A673 (cell line): ENCODE measurements at regions not wholly inside any gene's neighbourhood (a gene's known extent, or its start where the extent isn't known, plus 50 kb on each side); places are given as distances from the start of the nearest gene placed in this dataset.

Source experiments
- BruUV-seq: library from RNA; stranded (reverse); fragments of 400-500 nt; replicated peaks from 2 replicates; lab custom pipeline; 2021; lab: Mats Ljungman, UMichigan
- CTCF ChIA-PET: fragments of 300-600 bp; sonication (Branson Sonifier 250); formaldehyde crosslinking; loops from one replicate; lab custom pipeline; 2022; ENCODE audit warnings: antibody characterized with exemption; lab: Charles Lee
- POLR2A ChIA-PET: fragments of 300-600 bp; sonication (Branson Sonifier 250); formaldehyde crosslinking; loops from one replicate; lab custom pipeline; 2022; ENCODE audit warnings: antibody characterized with exemption; ENCODE audit not compliant: low non-redundant PET; lab: Charles Lee
- DNase-seq: peaks from one replicate; pipeline ENCODE4 v3.0.0-alpha.2; 2015; ENCODE audit warnings: low spot score
- H3K27ac ChIP-seq: fragments of 200-600 bp; sonication (generic); 2 replicates; pipeline ENCODE4 v1.5.1; 2016; ENCODE audit warnings: mixed run types, low read depth, mild to moderate bottlenecking, mixed read lengths, antibody characterized with exemption, low read length; ENCODE audit not compliant: poor library complexity, severe bottlenecking
- H3K27me3 ChIP-seq: fragments of 200-600 bp; sonication (generic); replicated peaks from 2 replicates; pipeline ENCODE4 v1.6.1; 2017; ENCODE audit warnings: mixed run types, low read depth, mild to moderate bottlenecking, mixed read lengths, antibody characterized with exemption, low read length; ENCODE audit not compliant: insufficient read depth, poor library complexity
- H3K36me3 ChIP-seq: fragments of 200-600 bp; sonication (generic); 2 replicates; pipeline ENCODE4 v1.6.1; 2016; ENCODE audit warnings: mixed run types, mild to moderate bottlenecking, mixed read lengths, antibody characterized with exemption, low read length; ENCODE audit not compliant: insufficient read depth, poor library complexity, severe bottlenecking
- H3K4me1 ChIP-seq: fragments of 200-600 bp; sonication (generic); 2 replicates; pipeline ENCODE4 v1.6.1; 2017; ENCODE audit warnings: mixed run types, mild to moderate bottlenecking, mixed read lengths, antibody characterized with exemption, low read length; ENCODE audit not compliant: insufficient read depth, poor library complexity, severe bottlenecking
- H3K4me3 ChIP-seq: fragments of 200-600 bp; sonication (generic); 2 replicates; pipeline ENCODE4 v1.5.1; 2016; ENCODE audit warnings: low read depth, mixed run types, mild to moderate bottlenecking, mixed read lengths, low read length; ENCODE audit not compliant: poor library complexity, severe bottlenecking
- H3K9me3 ChIP-seq: fragments of 200-600 bp; sonication (generic); 2 replicates; pipeline ENCODE4 v1.6.1; 2016; ENCODE audit warnings: mixed run types, low read depth, mild to moderate bottlenecking, mixed read lengths, antibody characterized with exemption, low read length; ENCODE audit not compliant: poor library complexity, severe bottlenecking
- CTCF ChIP-seq: fragments of 300-800, 200-600 bp; sonication (generic); conservative IDR thresholded peaks from 2 replicates; pipeline ENCODE4 v1.5.1; 2017; ENCODE audit warnings: low read depth, mild to moderate bottlenecking, antibody characterized with exemption, low read length, moderate library complexity, mixed read lengths
- EZH2 ChIP-seq: fragments of 200-600 bp; sonication (generic); IDR thresholded peaks from 2 replicates; pipeline ENCODE4 v1.6.1; 2017; ENCODE audit warnings: borderline replicate concordance, low read depth, mild to moderate bottlenecking, mixed read lengths, antibody characterized with exemption, low read length; ENCODE audit not compliant: poor library complexity, severe bottlenecking
- intact Hi-C: fragments of 100-400 bp; cut with micrococcal nuclease; formaldehyde crosslinking; loops from one replicate; pipeline ENCODE4 v1.10.0; 2022; ENCODE audit not compliant: unreplicated experiment

- ChIA-PET CTCF (no interaction called here), POLR2A (no interaction called here)
- H3K36me3 ChIP-seq: no peaks in the 10 kb centered on the region
- no peak overlapping the region for H3K27ac ChIP-seq
- H3K27me3 ChIP-seq: no peaks in the 10 kb centered on the region
- no peak overlapping the region for H3K4me3 ChIP-seq
- TF ChIP-seq CTCF (no peak), EZH2 (no peak)
- no peak for DNase-seq
- no TSS peak for BruUV-seq
- intact Hi-C loops: no loop called here
- H3K4me1 ChIP-seq: no peaks in the 10 kb centered on the region
- peaks cover 37% of the 10 kb centered on the region for H3K9me3 ChIP-seq
Observed at GRCh38 chr5:12759377-12759776, 855.1 kb upstream of the CTNND2 start.

GRCh38 chr5:12757035-12757434 lies 852.8 kb upstream of the CTNND2 start:
- Histone ChIP-seq H3K4me1 (no peaks in the 10 kb centered on the region), H3K36me3 (no peaks in the 10 kb centered on the region), H3K27me3 (no peaks in the 10 kb centered on the region), H3K4me3 (no peak overlapping the region), H3K27ac (no peak overlapping the region), H3K9me3 (peaks cover 26% of the 10 kb centered on the region)
- ChIA-PET POLR2A (no interaction called here), CTCF (no interaction called here)
- no peak for DNase-seq
- intact Hi-C loops: no loop called here
- BruUV-seq: no TSS peak
- TF ChIP-seq CTCF (no peak), EZH2 (no peak)

GRCh38 chr5:12745537-12745936 lies 841.3 kb upstream of the CTNND2 start:
- no TSS peak for BruUV-seq
- H3K9me3 ChIP-seq: peaks cover 29% of the 10 kb centered on the region
- ChIA-PET POLR2A (no interaction called here), CTCF (no interaction called here)
- no peaks in the 10 kb centered on the region for H3K36me3 ChIP-seq
- no peak overlapping the region for H3K27ac ChIP-seq
- no peaks in the 10 kb centered on the region for H3K4me1 ChIP-seq
- no peak for DNase-seq
- TF ChIP-seq CTCF (no peak), EZH2 (no peak)
- no peak overlapping the region for H3K4me3 ChIP-seq
- intact Hi-C loops: no loop called here
- H3K27me3 ChIP-seq: no peaks in the 10 kb centered on the region
